Vagina (tissue), 2 donors: ENCODE measurements at regions not wholly inside any gene's neighbourhood (a gene's known extent, or its start where the extent isn't known, plus 50 kb on each side); places are given as distances from the start of the nearest gene placed in this dataset.

ENCODE experiments used
- DNase-seq, 2 donors: peaks; one replicate each; pipeline ENCODE4 v3.0.0-alpha.2; 2017; ENCODE audit errors: extremely low spot score in 2 of 2
- H3K27ac ChIP-seq: fragments of 200-600 bp; sonication (generic); one replicate; pipeline ENCODE4 v1.5.1; 2019
- H3K27me3 ChIP-seq: fragments of 200-600 bp; sonication (generic); one replicate; pipeline ENCODE4 v1.5.1; 2019
- H3K36me3 ChIP-seq, 2 donors: fragments of 200-600 bp; sonication (generic); one replicate each; pipeline ENCODE4 v1.5.1; 2017 to 2019
- H3K4me1 ChIP-seq: fragments of 200-600 bp; sonication (generic); one replicate; pipeline ENCODE4 v1.5.1; 2019
- H3K4me3 ChIP-seq, 2 donors: fragments of 200-600 bp; sonication (generic); 1 replicate in 1 of 2; 2 replicates in 1 of 2; pipeline ENCODE4 v1.5.1; 2016 to 2019
- H3K9me3 ChIP-seq: fragments of 200-600 bp; sonication (generic); one replicate; pipeline ENCODE4 v1.5.1; 2019
- CTCF ChIP-seq, 3 experiments: fragments of 450-650 bp in 2 of 3; fragments of 200-600 bp in 1 of 3; sonication (generic) in 1 of 3; IDR thresholded peaks; one replicate each; pipeline ENCODE4 v1.5.1; 2017 to 2019; ENCODE audit warnings: antibody characterized with exemption in 3 of 3, mild to moderate bottlenecking in 2 of 3, moderate library complexity in 2 of 3
- POLR2A ChIP-seq, 2 donors: fragments of 450-650 bp; IDR thresholded peaks; one replicate each; pipeline ENCODE4 v1.6.1; 2017; ENCODE audit warnings: antibody characterized with exemption in 2 of 2, mild to moderate bottlenecking in 2 of 2, moderate library complexity in 2 of 2
- POLR2AphosphoS5 ChIP-seq, 2 donors: sonication (generic); formaldehyde crosslinking; IDR thresholded peaks; one replicate each; pipeline ENCODE4 v1.9.0; 2017; ENCODE audit warnings: antibody characterized with exemption in 2 of 2, mild to moderate bottlenecking in 2 of 2, low read depth in 1 of 2; ENCODE audit not compliant: insufficient read depth in 1 of 2
- intact Hi-C: fragments of 100-400 bp; cut with DNase I; formaldehyde crosslinking; loops from one replicate; pipeline ENCODE4 v1.15.1; 2023

GRCh38 chr6:98467091-98467490 lies 367.3 kb upstream of the POU3F2 start:
- TF ChIP-seq POLR2AphosphoS5 (IDR thresholded peaks at IDR 0.05; ENCODE audit: insufficient read depth in 1 of 2, low read depth in 1 of 2) (no peak), CTCF (IDR thresholded peaks at IDR 0.05) (no peak)
- Histone ChIP-seq H3K27me3 (no peaks in the 10 kb centered on the region), H3K4me1 (no peaks in the 10 kb centered on the region), H3K4me3 (no peak overlapping the region), H3K9me3 (no peaks in the 10 kb centered on the region), H3K27ac (no peak overlapping the region), H3K36me3 (no peaks in the 10 kb centered on the region)
- no peak for DNase-seq
- intact Hi-C loops: no loop called here

GRCh38 chr6:98467902-98468301 lies 366.5 kb upstream of the POU3F2 start:
- Histone ChIP-seq H3K36me3 (no peaks in the 10 kb centered on the region), H3K27ac (no peak overlapping the region), H3K27me3 (no peaks in the 10 kb centered on the region), H3K4me3 (no peak overlapping the region), H3K9me3 (no peaks in the 10 kb centered on the region), H3K4me1 (no peaks in the 10 kb centered on the region)
- intact Hi-C loops: no loop called here
- DNase-seq: no peak
- TF ChIP-seq POLR2AphosphoS5 (IDR thresholded peaks at IDR 0.05; ENCODE audit: insufficient read depth in 1 of 2, low read depth in 1 of 2) (no peak), CTCF (IDR thresholded peaks at IDR 0.05) (no peak), POLR2A (IDR thresholded peaks at IDR 0.05) (no peak)

- H3K4me1 ChIP-seq: no peaks in the 10 kb centered on the region
Observed at GRCh38 chr6:98469141-98469540, 365.2 kb upstream of the POU3F2 start.

GRCh38 chr6:98470821-98471220 lies 363.6 kb upstream of the POU3F2 start:
- intact Hi-C loops: no loop called here
- Histone ChIP-seq H3K27me3 (no peaks in the 10 kb centered on the region), H3K4me3 (no peak overlapping the region), H3K36me3 (no peaks in the 10 kb centered on the region), H3K9me3 (no peaks in the 10 kb centered on the region), H3K27ac (no peak overlapping the region), H3K4me1 (no peaks in the 10 kb centered on the region)
- TF ChIP-seq POLR2AphosphoS5 (IDR thresholded peaks at IDR 0.05; ENCODE audit: insufficient read depth in 1 of 2, low read depth in 1 of 2) (no peak), POLR2A (IDR thresholded peaks at IDR 0.05) (no peak), CTCF (IDR thresholded peaks at IDR 0.05) (no peak)
- no peak for DNase-seq

More at GRCh38 chr6:98469141-98469540, 365.2 kb upstream of the POU3F2 start:
- no peak overlapping the region for H3K4me3 ChIP-seq
- H3K36me3 ChIP-seq: no peaks in the 10 kb centered on the region
- no peak for DNase-seq
- no peak overlapping the region for H3K27ac ChIP-seq
- no peaks in the 10 kb centered on the region for H3K27me3 ChIP-seq
- no peaks in the 10 kb centered on the region for H3K9me3 ChIP-seq
- intact Hi-C loops: no loop called here
- no peak for TF ChIP-seq CTCF (IDR thresholded peaks at IDR 0.05)
- TF ChIP-seq POLR2AphosphoS5 (IDR thresholded peaks at IDR 0.05; ENCODE audit: insufficient read depth in 1 of 2, low read depth in 1 of 2): no peak
- no peak for TF ChIP-seq POLR2A (IDR thresholded peaks at IDR 0.05)

- H3K36me3 ChIP-seq: no peaks in the 10 kb centered on the region
- intact Hi-C loops: no loop called here
- no peak for TF ChIP-seq POLR2A (IDR thresholded peaks at IDR 0.05)
- TF ChIP-seq CTCF (IDR thresholded peaks at IDR 0.05): no peak
- no peak for TF ChIP-seq POLR2AphosphoS5 (IDR thresholded peaks at IDR 0.05; ENCODE audit: insufficient read depth in 1 of 2, low read depth in 1 of 2)
Observed at GRCh38 chr6:98471444-98471843, 362.9 kb upstream of the POU3F2 start.

More at GRCh38 chr6:98471444-98471843, 362.9 kb upstream of the POU3F2 start:
- Histone ChIP-seq H3K27ac (no peak overlapping the region), H3K4me1 (no peaks in the 10 kb centered on the region), H3K4me3 (no peak overlapping the region), H3K9me3 (no peaks in the 10 kb centered on the region), H3K27me3 (no peaks in the 10 kb centered on the region)
- DNase-seq: no peak
